ENCODE measurements at regions not wholly inside any gene's neighbourhood (a gene's known extent, or its start where the extent isn't known, plus 50 kb on each side); places are given as distances from the start of the nearest gene placed in this dataset.

GRCh38 chr15:62500325-62500724 is 335.2 kb upstream of the C2CD4B start:
- no peaks in the 10 kb centered on the region for H4K20me1 ChIP-seq (ENCODE audit: insufficient read depth, low read length)
- DNase-seq, result no peak
- no peaks in the 10 kb centered on the region for H3K4me1 ChIP-seq (ENCODE audit: low read length)
- H2AFZ ChIP-seq (ENCODE audit: low read length), result no peak overlapping the region
- H3K79me2 ChIP-seq (ENCODE audit: low read length), result no peaks in the 10 kb centered on the region
- no peaks in the 10 kb centered on the region for H3K36me3 ChIP-seq (replicated peaks; ENCODE audit: insufficient read depth, low read length)
- no peaks in the 10 kb centered on the region for H3K27me3 ChIP-seq (replicated peaks; ENCODE audit: insufficient read depth, low read length)
- no peak for TF ChIP-seq CTCF (IDR thresholded peaks at IDR 0.05; ENCODE audit: low read length)
- no peak for TF ChIP-seq EZH2phosphoT487 (IDR thresholded peaks at IDR 0.05; ENCODE audit: low read length)
- TF ChIP-seq EZH2 (optimal IDR thresholded peaks at IDR 0.05; ENCODE audit: low read depth, low read length), result no peak
- H3K4me3 ChIP-seq (ENCODE audit: low read length), result no peak overlapping the region
- no peak overlapping the region for H3K27ac ChIP-seq (ENCODE audit: low read length)
- H3K9me2 ChIP-seq (replicated peaks; ENCODE audit: insufficient read depth, low read length), result no peaks in the 10 kb centered on the region
- H3K4me2 ChIP-seq (ENCODE audit: low read depth, low read length), result no peak overlapping the region
- no peaks in the 10 kb centered on the region for H3K9me3 ChIP-seq (replicated peaks; ENCODE audit: insufficient read depth, low read length)
- H3F3A ChIP-seq (ENCODE audit: insufficient read depth, low read length), result no peaks in the 10 kb centered on the region
- no peak overlapping the region for H3K9ac ChIP-seq (ENCODE audit: low read length)

GRCh38 chr15:62502451-62502850 is 337.4 kb upstream of the C2CD4B start:
- Histone ChIP-seq H3F3A (ENCODE audit: insufficient read depth, low read length) (no peaks in the 10 kb centered on the region), H3K27me3 (replicated peaks; ENCODE audit: insufficient read depth, low read length) (no peaks in the 10 kb centered on the region), H3K9me2 (replicated peaks; ENCODE audit: insufficient read depth, low read length) (no peaks in the 10 kb centered on the region), H2AFZ (ENCODE audit: low read length) (no peak overlapping the region), H3K4me3 (ENCODE audit: low read length) (no peak overlapping the region), H3K79me2 (ENCODE audit: low read length) (no peaks in the 10 kb centered on the region), H3K4me1 (ENCODE audit: low read length) (no peaks in the 10 kb centered on the region), H3K36me3 (replicated peaks; ENCODE audit: insufficient read depth, low read length) (no peaks in the 10 kb centered on the region), H3K9ac (ENCODE audit: low read length) (no peak overlapping the region), H3K27ac (ENCODE audit: low read length) (no peak overlapping the region), H4K20me1 (ENCODE audit: insufficient read depth, low read length) (no peaks in the 10 kb centered on the region), H3K4me2 (ENCODE audit: low read depth, low read length) (no peak overlapping the region), H3K9me3 (replicated peaks; ENCODE audit: insufficient read depth, low read length) (no peaks in the 10 kb centered on the region)
- TF ChIP-seq EZH2phosphoT487 (IDR thresholded peaks at IDR 0.05; ENCODE audit: low read length) (no peak), CTCF (IDR thresholded peaks at IDR 0.05; ENCODE audit: low read length) (no peak), EZH2 (optimal IDR thresholded peaks at IDR 0.05; ENCODE audit: low read depth, low read length) (no peak)
- DNase-seq, result no peak

- no peak for TF ChIP-seq EZH2phosphoT487 (IDR thresholded peaks at IDR 0.05; ENCODE audit: low read length)
- no peaks in the 10 kb centered on the region for H3K27me3 ChIP-seq (replicated peaks; ENCODE audit: insufficient read depth, low read length)
- no peak overlapping the region for H3K9ac ChIP-seq (ENCODE audit: low read length)
- no peak overlapping the region for H2AFZ ChIP-seq (ENCODE audit: low read length)
- H3K36me3 ChIP-seq (replicated peaks; ENCODE audit: insufficient read depth, low read length), result no peaks in the 10 kb centered on the region
- no peaks in the 10 kb centered on the region for H3K9me2 ChIP-seq (replicated peaks; ENCODE audit: insufficient read depth, low read length)
- DNase-seq, result no peak
- H4K20me1 ChIP-seq (ENCODE audit: insufficient read depth, low read length), result no peaks in the 10 kb centered on the region
- H3F3A ChIP-seq (ENCODE audit: insufficient read depth, low read length), result no peaks in the 10 kb centered on the region
- no peaks in the 10 kb centered on the region for H3K79me2 ChIP-seq (ENCODE audit: low read length)
- H3K4me3 ChIP-seq (ENCODE audit: low read length), result no peak overlapping the region
- H3K4me2 ChIP-seq (ENCODE audit: low read depth, low read length), result no peak overlapping the region
- no peaks in the 10 kb centered on the region for H3K9me3 ChIP-seq (replicated peaks; ENCODE audit: insufficient read depth, low read length)
- no peak overlapping the region for H3K27ac ChIP-seq (ENCODE audit: low read length)
- no peaks in the 10 kb centered on the region for H3K4me1 ChIP-seq (ENCODE audit: low read length)
These were observed 338.4 kb upstream of the C2CD4B start for GRCh38 chr15:62503451-62503850.

GRCh38 chr15:62505762-62506161 is 340.7 kb upstream of the C2CD4B start:
- Histone ChIP-seq H3K27ac (ENCODE audit: low read length) (no peak overlapping the region), H3K27me3 (replicated peaks; ENCODE audit: insufficient read depth, low read length) (no peaks in the 10 kb centered on the region), H3K36me3 (replicated peaks; ENCODE audit: insufficient read depth, low read length) (no peaks in the 10 kb centered on the region), H3K9ac (ENCODE audit: low read length) (no peak overlapping the region), H2AFZ (ENCODE audit: low read length) (no peak overlapping the region), H3K9me3 (replicated peaks; ENCODE audit: insufficient read depth, low read length) (no peaks in the 10 kb centered on the region), H3K4me2 (ENCODE audit: low read depth, low read length) (no peak overlapping the region), H3K79me2 (ENCODE audit: low read length) (no peaks in the 10 kb centered on the region), H3F3A (ENCODE audit: insufficient read depth, low read length) (no peaks in the 10 kb centered on the region), H3K4me3 (ENCODE audit: low read length) (no peak overlapping the region), H3K4me1 (ENCODE audit: low read length) (no peaks in the 10 kb centered on the region), H3K9me2 (replicated peaks; ENCODE audit: insufficient read depth, low read length) (no peaks in the 10 kb centered on the region), H4K20me1 (ENCODE audit: insufficient read depth, low read length) (no peaks in the 10 kb centered on the region)
- TF ChIP-seq EZH2phosphoT487 (IDR thresholded peaks at IDR 0.05; ENCODE audit: low read length) (no peak), EZH2 (optimal IDR thresholded peaks at IDR 0.05; ENCODE audit: low read depth, low read length) (no peak), CTCF (IDR thresholded peaks at IDR 0.05; ENCODE audit: low read length) (no peak)
- DNase-seq, result no peak

All from MM.1S (cell line).